Liver (tissue), 8 donors: ENCODE measurements at regions not wholly inside any gene's neighbourhood (a gene's known extent, or its start where the extent isn't known, plus 50 kb on each side); places are given as distances from the start of the nearest gene placed in this dataset.

ENCODE experiments used
- DNase-seq: peaks from one replicate; pipeline ENCODE4 v3.0.0-alpha.2; 2017; ENCODE audit warnings: low spot score
- H3K27ac ChIP-seq, 2 donors: one replicate each; pipeline ENCODE4 v1.7.0; 2013; ENCODE audit warnings: inconsistent platforms in 2 of 2, low read length in 2 of 2, control low read depth in 1 of 2, low read depth in 1 of 2, mild to moderate bottlenecking in 1 of 2
- H3K27me3 ChIP-seq, 4 donors: one replicate each; pipeline versions ENCODE4 v1.6.1 to v1.7.0; 2013; ENCODE audit warnings: low read length in 3 of 4, inconsistent platforms in 1 of 4, mild to moderate bottlenecking in 1 of 4, moderate library complexity in 1 of 4; ENCODE audit not compliant: control insufficient read depth in 4 of 4, insufficient read depth in 4 of 4
- H3K36me3 ChIP-seq, 4 donors: one replicate each; pipeline versions ENCODE4 v1.6.1 to v1.7.0; 2013; ENCODE audit warnings: low read length in 3 of 4, mild to moderate bottlenecking in 3 of 4, low read depth in 1 of 4, moderate library complexity in 1 of 4; ENCODE audit not compliant: control insufficient read depth in 4 of 4, insufficient read depth in 3 of 4
- H3K4me1 ChIP-seq, 4 donors: one replicate each; pipeline versions ENCODE4 v1.6.1 to v1.7.0; 2013; ENCODE audit warnings: low read length in 3 of 4, mild to moderate bottlenecking in 3 of 4, moderate library complexity in 1 of 4; ENCODE audit not compliant: control insufficient read depth in 4 of 4, insufficient read depth in 4 of 4
- H3K4me3 ChIP-seq, 3 donors: one replicate each; pipeline versions ENCODE4 v1.6.1 to v1.7.0; 2013; ENCODE audit warnings: low read length in 3 of 3, control low read depth in 1 of 3, low read depth in 1 of 3, mild to moderate bottlenecking in 1 of 3
- H3K9ac ChIP-seq, 2 donors: one replicate each; pipeline ENCODE4 v1.7.0; 2013; ENCODE audit warnings: low read length in 2 of 2, mild to moderate bottlenecking in 2 of 2, moderate library complexity in 2 of 2, control low read depth in 1 of 2, low read depth in 1 of 2
- H3K9me3 ChIP-seq, 4 donors: one replicate each; pipeline versions ENCODE4 v1.6.1 to v1.7.0; 2013; ENCODE audit warnings: low read length in 3 of 4; ENCODE audit not compliant: control insufficient read depth in 4 of 4
- EGR1 ChIP-seq, 2 donors: IDR thresholded peaks; 2 replicates each; pipeline ENCODE4 v1.6.1; 2016 to 2018; ENCODE audit warnings: antibody characterized with exemption in 2 of 2, low read depth in 2 of 2
- FOXA1 ChIP-seq: IDR thresholded peaks from 2 replicates; pipeline ENCODE4 v1.6.1; 2016; ENCODE audit warnings: antibody characterized with exemption
- FOXA2 ChIP-seq: IDR thresholded peaks from 2 replicates; pipeline ENCODE4 v1.6.1; 2016; ENCODE audit warnings: antibody characterized with exemption
- GABPA ChIP-seq, 2 donors: IDR thresholded peaks in 1 of 2; conservative IDR thresholded peaks in 1 of 2; 2 replicates each; pipeline ENCODE4 v1.6.1; 2016; ENCODE audit warnings: antibody characterized with exemption in 2 of 2, mild to moderate bottlenecking in 1 of 2, moderate library complexity in 1 of 2
- HNF4G ChIP-seq: IDR thresholded peaks from 2 replicates; pipeline ENCODE4 v1.6.1; 2016; ENCODE audit warnings: antibody characterized with exemption
- NR2F2 ChIP-seq: IDR thresholded peaks from 2 replicates; pipeline ENCODE4 v1.6.1; 2016; ENCODE audit warnings: antibody characterized with exemption
- RAD21 ChIP-seq, 2 donors: IDR thresholded peaks; 2 replicates each; pipeline ENCODE4 v1.6.1; 2016; ENCODE audit warnings: antibody characterized with exemption in 2 of 2, mild to moderate bottlenecking in 2 of 2
- RXRA ChIP-seq, 2 donors: IDR thresholded peaks; 2 replicates each; pipeline ENCODE4 v1.6.1; 2017 to 2018; ENCODE audit warnings: antibody characterized with exemption in 2 of 2, mild to moderate bottlenecking in 1 of 2
- SP1 ChIP-seq: IDR thresholded peaks from 2 replicates; pipeline ENCODE4 v1.6.1; 2018; ENCODE audit warnings: antibody characterized with exemption, mild to moderate bottlenecking
- TAF1 ChIP-seq: conservative IDR thresholded peaks from 2 replicates; pipeline ENCODE4 v1.6.1; 2016; ENCODE audit warnings: antibody characterized with exemption, mild to moderate bottlenecking
- YY1 ChIP-seq: IDR thresholded peaks from 2 replicates; pipeline ENCODE4 v1.6.1; 2016; ENCODE audit warnings: antibody characterized with exemption, mild to moderate bottlenecking
- WGBS: extraction: QIAGEN DNeasy Blood & Tissue Kit; methylation state at CpG from one replicate; pipeline ENCODE4 v1.1.7; 2013; 5-methylcytosine and 5-hydroxymethylcytosine counted together
- TF ChIP-seq, protein P1 (sequence below): IDR thresholded peaks from 2 replicates; pipeline ENCODE4 v1.6.1; 2016; ENCODE audit warnings: antibody characterized with exemption
- TF ChIP-seq, protein P2 (sequence below): IDR thresholded peaks from 2 replicates; pipeline ENCODE4 v1.6.1; 2016; ENCODE audit warnings: antibody characterized with exemption
- TF ChIP-seq, protein P3 (sequence below): IDR thresholded peaks from 2 replicates; pipeline ENCODE4 v1.6.1; 2016; ENCODE audit warnings: antibody characterized with exemption
- TF ChIP-seq, protein P4 (sequence below): fragments of 150-350 bp; IDR thresholded peaks from 2 replicates; pipeline ENCODE4 v1.5.1; 2017; ENCODE audit warnings: improper control_type of control experiment, low read depth, low read length; ENCODE audit not compliant: missing input control
- TF ChIP-seq, protein P5 (sequence below): IDR thresholded peaks from 2 replicates; pipeline ENCODE4 v1.6.1; 2016; ENCODE audit warnings: antibody characterized with exemption, mild to moderate bottlenecking
- donor health status: healthy.
- donor health status: healthy.
- donor health status: healthy.
- donor health status: healthy.
- donor health status: healthy.

DNA sequence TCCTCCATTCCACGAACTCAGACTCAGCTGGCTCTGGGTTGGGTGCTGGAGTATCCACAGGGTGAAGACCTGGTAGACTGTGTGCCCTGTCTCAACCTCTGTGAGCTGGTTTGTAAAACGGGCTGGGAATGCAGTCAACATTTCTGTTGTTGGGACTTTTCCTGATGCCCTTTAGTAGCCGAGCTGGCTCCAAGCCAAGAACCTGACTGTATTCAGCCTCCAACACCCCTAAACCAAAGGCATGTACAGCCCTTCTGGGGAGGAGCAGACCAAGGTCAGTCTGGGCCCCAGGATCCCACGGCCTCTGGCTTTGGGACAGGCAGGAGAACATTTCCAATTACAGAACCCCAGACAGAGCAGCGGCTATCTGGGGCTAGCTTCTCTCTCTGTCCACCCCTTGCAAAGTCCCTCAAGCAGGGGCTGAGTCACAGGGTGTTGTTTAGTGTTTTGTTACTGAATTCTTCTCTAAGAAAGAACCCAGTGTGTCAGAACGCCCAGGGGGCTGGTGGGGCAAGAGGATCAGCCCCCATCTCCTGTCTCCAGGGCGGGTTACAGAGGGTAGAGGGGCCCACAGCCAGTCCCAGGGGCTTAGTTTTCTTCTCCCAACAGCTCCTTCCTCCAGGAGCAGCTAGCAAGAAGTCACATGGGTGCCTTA, 56.8 kb upstream of the SLC6A6 start (continued):
- TF ChIP-seq FOXA1 (no peak), SP1 (no peak)
- TF ChIP-seq, protein P1, sequence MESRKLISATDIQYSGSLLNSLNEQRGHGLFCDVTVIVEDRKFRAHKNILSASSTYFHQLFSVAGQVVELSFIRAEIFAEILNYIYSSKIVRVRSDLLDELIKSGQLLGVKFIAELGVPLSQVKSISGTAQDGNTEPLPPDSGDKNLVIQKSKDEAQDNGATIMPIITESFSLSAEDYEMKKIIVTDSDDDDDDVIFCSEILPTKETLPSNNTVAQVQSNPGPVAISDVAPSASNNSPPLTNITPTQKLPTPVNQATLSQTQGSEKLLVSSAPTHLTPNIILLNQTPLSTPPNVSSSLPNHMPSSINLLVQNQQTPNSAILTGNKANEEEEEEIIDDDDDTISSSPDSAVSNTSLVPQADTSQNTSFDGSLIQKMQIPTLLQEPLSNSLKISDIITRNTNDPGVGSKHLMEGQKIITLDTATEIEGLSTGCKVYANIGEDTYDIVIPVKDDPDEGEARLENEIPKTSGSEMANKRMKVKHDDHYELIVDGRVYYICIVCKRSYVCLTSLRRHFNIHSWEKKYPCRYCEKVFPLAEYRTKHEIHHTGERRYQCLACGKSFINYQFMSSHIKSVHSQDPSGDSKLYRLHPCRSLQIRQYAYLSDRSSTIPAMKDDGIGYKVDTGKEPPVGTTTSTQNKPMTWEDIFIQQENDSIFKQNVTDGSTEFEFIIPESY = no peak

DNA sequence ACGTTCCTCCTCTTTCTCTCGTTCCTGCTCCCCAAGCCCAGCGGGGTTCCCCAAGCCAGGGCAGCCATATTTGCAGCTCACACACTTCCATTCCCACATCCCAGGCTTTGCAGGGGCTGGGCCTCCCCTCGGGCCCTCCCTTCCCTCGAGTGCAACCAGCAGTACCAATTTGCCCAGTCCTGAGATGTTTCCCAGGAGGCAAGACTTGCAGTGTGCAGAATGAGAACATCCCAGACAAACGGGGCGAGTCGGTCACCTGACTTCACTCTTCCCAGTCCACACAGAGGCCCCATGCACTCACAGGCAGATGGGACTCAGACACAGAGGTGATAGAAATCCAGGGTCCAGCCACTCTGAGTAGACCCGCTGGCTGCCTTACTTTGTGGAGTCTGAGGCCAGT, 56.2 kb upstream of the SLC6A6 start:
- DNase-seq = no peak
- whole genome bisulfite sequencing = 91% methylated on average over 9 of the region's 9 CpGs

More for the DNA sequence above, 56.2 kb upstream of the SLC6A6 start:
- Histone ChIP-seq H3K27me3 (peaks cover 0 to 5% (median under 1%) of the 10 kb centered on the region in 4 donors), H3K4me1 (peaks cover 0 to 1% (median 0%) of the 10 kb centered on the region in 4 donors), H3K36me3 (no peaks in the 10 kb centered on the region), H3K4me3 (no peak overlapping the region), H3K9me3 (no peaks in the 10 kb centered on the region), H3K27ac (no peak overlapping the region), H3K9ac (no peak overlapping the region)
- TF ChIP-seq FOXA1 (no peak), SP1 (no peak), TAF1 (no peak), GABPA (IDR thresholded peaks at IDR 0.05 in 1 of 2, conservative IDR thresholded peaks at IDR 0.05 in 1 of 2) (no peak), RXRA (IDR thresholded peaks at IDR 0.05) (no peak), RAD21 (IDR thresholded peaks at IDR 0.05) (no peak), FOXA2 (no peak), YY1 (no peak), NR2F2 (no peak), HNF4G (no peak), EGR1 (IDR thresholded peaks at IDR 0.05; ENCODE audit: low read depth in 2 of 2) (no peak)
- TF ChIP-seq, protein P2, sequence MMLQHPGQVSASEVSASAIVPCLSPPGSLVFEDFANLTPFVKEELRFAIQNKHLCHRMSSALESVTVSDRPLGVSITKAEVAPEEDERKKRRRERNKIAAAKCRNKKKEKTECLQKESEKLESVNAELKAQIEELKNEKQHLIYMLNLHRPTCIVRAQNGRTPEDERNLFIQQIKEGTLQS = no peak
- TF ChIP-seq, protein P3, sequence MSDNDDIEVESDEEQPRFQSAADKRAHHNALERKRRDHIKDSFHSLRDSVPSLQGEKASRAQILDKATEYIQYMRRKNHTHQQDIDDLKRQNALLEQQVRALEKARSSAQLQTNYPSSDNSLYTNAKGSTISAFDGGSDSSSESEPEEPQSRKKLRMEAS = no peak
- TF ChIP-seq, protein P4, sequence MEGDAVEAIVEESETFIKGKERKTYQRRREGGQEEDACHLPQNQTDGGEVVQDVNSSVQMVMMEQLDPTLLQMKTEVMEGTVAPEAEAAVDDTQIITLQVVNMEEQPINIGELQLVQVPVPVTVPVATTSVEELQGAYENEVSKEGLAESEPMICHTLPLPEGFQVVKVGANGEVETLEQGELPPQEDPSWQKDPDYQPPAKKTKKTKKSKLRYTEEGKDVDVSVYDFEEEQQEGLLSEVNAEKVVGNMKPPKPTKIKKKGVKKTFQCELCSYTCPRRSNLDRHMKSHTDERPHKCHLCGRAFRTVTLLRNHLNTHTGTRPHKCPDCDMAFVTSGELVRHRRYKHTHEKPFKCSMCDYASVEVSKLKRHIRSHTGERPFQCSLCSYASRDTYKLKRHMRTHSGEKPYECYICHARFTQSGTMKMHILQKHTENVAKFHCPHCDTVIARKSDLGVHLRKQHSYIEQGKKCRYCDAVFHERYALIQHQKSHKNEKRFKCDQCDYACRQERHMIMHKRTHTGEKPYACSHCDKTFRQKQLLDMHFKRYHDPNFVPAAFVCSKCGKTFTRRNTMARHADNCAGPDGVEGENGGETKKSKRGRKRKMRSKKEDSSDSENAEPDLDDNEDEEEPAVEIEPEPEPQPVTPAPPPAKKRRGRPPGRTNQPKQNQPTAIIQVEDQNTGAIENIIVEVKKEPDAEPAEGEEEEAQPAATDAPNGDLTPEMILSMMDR = no peak
- TF ChIP-seq, protein P5, sequence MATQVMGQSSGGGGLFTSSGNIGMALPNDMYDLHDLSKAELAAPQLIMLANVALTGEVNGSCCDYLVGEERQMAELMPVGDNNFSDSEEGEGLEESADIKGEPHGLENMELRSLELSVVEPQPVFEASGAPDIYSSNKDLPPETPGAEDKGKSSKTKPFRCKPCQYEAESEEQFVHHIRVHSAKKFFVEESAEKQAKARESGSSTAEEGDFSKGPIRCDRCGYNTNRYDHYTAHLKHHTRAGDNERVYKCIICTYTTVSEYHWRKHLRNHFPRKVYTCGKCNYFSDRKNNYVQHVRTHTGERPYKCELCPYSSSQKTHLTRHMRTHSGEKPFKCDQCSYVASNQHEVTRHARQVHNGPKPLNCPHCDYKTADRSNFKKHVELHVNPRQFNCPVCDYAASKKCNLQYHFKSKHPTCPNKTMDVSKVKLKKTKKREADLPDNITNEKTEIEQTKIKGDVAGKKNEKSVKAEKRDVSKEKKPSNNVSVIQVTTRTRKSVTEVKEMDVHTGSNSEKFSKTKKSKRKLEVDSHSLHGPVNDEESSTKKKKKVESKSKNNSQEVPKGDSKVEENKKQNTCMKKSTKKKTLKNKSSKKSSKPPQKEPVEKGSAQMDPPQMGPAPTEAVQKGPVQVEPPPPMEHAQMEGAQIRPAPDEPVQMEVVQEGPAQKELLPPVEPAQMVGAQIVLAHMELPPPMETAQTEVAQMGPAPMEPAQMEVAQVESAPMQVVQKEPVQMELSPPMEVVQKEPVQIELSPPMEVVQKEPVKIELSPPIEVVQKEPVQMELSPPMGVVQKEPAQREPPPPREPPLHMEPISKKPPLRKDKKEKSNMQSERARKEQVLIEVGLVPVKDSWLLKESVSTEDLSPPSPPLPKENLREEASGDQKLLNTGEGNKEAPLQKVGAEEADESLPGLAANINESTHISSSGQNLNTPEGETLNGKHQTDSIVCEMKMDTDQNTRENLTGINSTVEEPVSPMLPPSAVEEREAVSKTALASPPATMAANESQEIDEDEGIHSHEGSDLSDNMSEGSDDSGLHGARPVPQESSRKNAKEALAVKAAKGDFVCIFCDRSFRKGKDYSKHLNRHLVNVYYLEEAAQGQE = no peak
- TF ChIP-seq, protein P1 = no peak
